ENCODE measurements at regions not wholly inside any gene's neighbourhood (a gene's known extent, or its start where the extent isn't known, plus 50 kb on each side); places are given as distances from the start of the nearest gene placed in this dataset.
"Not testable (repeated sequence)": the region's sequence is repeated elsewhere in the genome, so short reads cannot be mapped to it uniquely, and the experiment has no call there.

- H3K9me3 Mint-ChIP-seq, result peaks cover 11% of the 10 kb centered on the region
- H3K27me3 Mint-ChIP-seq (ENCODE audit: low read depth), result no peaks in the 10 kb centered on the region
- no peak overlapping the region for H3K4me3 Mint-ChIP-seq
- H3K4me1 Mint-ChIP-seq (ENCODE audit: low read depth), result no peaks in the 10 kb centered on the region
- no peak overlapping the region for H3K27ac Mint-ChIP-seq
- H3K36me3 Mint-ChIP-seq (ENCODE audit: low read depth), result no peaks in the 10 kb centered on the region
Measured at GRCh38 chr5:152181461-152181860, 223.6 kb downstream of the NMUR2 start.

DNA sequence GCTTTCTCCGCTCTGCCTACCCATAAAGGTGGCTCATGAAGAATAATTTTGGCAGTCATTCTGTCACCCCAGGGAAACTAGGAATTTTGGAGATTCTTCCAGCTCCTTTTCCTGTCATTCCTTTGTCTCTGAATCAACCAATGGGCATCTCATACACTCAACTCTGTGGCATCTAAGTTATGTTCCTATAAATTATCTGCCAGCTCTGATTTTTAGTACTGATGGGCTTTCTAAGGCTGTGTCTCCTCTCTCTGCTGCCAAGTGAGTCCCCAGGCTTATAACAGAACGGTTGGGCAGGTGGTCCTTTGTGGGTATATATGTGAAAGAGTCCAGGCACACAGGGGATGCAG lies 226.8 kb downstream of the NMUR2 start:
- no peaks in the 10 kb centered on the region for H3K27me3 Mint-ChIP-seq (ENCODE audit: low read depth)
- H3K4me3 Mint-ChIP-seq, result no peak overlapping the region
- H3K4me1 Mint-ChIP-seq (ENCODE audit: low read depth), result no peaks in the 10 kb centered on the region
- H3K27ac Mint-ChIP-seq, result no peak overlapping the region
- peaks cover 11% of the 10 kb centered on the region for H3K9me3 Mint-ChIP-seq
- no peaks in the 10 kb centered on the region for H3K36me3 Mint-ChIP-seq (ENCODE audit: low read depth)

GRCh38 chr5:152177626-152178349 lies 227.3 kb downstream of the NMUR2 start:
- Mint-ChIP-seq H3K4me3 (no peak overlapping the region), H3K9me3 (peaks cover 11% of the 10 kb centered on the region), H3K27me3 (ENCODE audit: low read depth) (no peaks in the 10 kb centered on the region), H3K4me1 (ENCODE audit: low read depth) (no peaks in the 10 kb centered on the region), H3K36me3 (ENCODE audit: low read depth) (no peaks in the 10 kb centered on the region), H3K27ac (no peak overlapping the region)

- Mint-ChIP-seq H3K27me3 (ENCODE audit: low read depth) (no peaks in the 10 kb centered on the region), H3K36me3 (ENCODE audit: low read depth) (no peaks in the 10 kb centered on the region), H3K4me1 (ENCODE audit: low read depth) (no peaks in the 10 kb centered on the region), H3K9me3 (no peaks in the 10 kb centered on the region), H3K4me3 (no peak overlapping the region), H3K27ac (no peak overlapping the region)
Measured at GRCh38 chr5:152171888-152172287, 233.2 kb downstream of the NMUR2 start.

DNA sequence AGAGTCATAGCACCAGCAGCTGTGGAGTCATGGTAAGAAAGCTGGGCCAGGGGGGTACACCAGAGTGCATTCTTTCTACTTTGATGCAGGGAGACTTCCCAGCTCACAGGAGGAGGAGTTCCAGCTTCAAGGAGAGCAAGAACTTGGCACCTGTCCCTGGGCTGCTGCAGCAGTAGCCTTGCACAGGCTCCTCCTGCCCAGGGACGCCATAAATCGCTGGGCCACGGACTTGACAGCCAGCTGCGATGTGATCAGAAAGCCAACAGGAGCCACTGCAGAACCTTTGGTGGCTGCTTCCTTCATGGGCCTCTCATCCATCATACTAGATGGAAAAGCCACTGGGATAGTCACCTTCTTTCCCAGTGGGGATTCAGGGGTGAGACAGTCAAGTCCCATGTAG lies 234.7 kb downstream of the NMUR2 start:
- H3K36me3 Mint-ChIP-seq (ENCODE audit: low read depth), result no peaks in the 10 kb centered on the region
- no peak overlapping the region for H3K27ac Mint-ChIP-seq
- H3K4me1 Mint-ChIP-seq (ENCODE audit: low read depth), result no peaks in the 10 kb centered on the region
- H3K27me3 Mint-ChIP-seq (ENCODE audit: low read depth), result no peaks in the 10 kb centered on the region
- H3K4me3 Mint-ChIP-seq, result no peak overlapping the region
- H3K9me3 Mint-ChIP-seq, result no peaks in the 10 kb centered on the region

DNA sequence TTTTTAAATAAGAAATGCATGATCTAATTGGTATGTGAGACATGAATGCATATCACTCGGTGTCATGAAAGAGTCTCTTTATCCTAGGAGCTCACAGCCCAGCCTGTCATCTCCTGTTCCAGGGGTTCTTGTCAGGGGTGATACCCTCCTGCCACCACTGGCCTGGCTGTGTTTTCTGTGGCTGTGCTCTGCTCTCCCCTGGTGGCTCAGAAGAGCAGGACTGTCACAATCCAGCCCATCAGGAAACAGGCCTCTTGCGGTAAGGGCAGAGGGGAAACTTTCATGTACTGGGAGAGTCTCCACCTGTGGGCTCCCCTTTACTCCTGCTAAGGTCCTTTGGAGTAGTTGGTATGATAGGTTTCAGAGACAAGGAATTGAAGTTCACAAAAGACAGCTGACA lies 240.2 kb upstream of the GLRA1 start:
- Mint-ChIP-seq H3K9me3 (no peaks in the 10 kb centered on the region), H3K36me3 (ENCODE audit: low read depth) (no peaks in the 10 kb centered on the region), H3K4me3 (no peak overlapping the region), H3K27me3 (ENCODE audit: low read depth) (no peaks in the 10 kb centered on the region), H3K27ac (no peak overlapping the region), H3K4me1 (ENCODE audit: low read depth) (no peaks in the 10 kb centered on the region)

- not testable (repeated sequence) for H3K4me3 Mint-ChIP-seq; H3K4me1 Mint-ChIP-seq (ENCODE audit: low read depth); H3K27ac Mint-ChIP-seq; H3K36me3 Mint-ChIP-seq (ENCODE audit: low read depth); H3K27me3 Mint-ChIP-seq (ENCODE audit: low read depth)
- peaks cover 17% of the 10 kb centered on the region for H3K9me3 Mint-ChIP-seq
Measured at GRCh38 chr5:152159894-152160293, 235.2 kb upstream of the GLRA1 start.

- H3K36me3 Mint-ChIP-seq (ENCODE audit: low read depth); H3K27ac Mint-ChIP-seq; H3K27me3 Mint-ChIP-seq (ENCODE audit: low read depth); H3K4me3 Mint-ChIP-seq; H3K4me1 Mint-ChIP-seq (ENCODE audit: low read depth): not testable (repeated sequence)
- H3K9me3 Mint-ChIP-seq, result peaks cover 18% of the 10 kb centered on the region
Measured at GRCh38 chr5:152154452-152154851, 229.8 kb upstream of the GLRA1 start.

DNA sequence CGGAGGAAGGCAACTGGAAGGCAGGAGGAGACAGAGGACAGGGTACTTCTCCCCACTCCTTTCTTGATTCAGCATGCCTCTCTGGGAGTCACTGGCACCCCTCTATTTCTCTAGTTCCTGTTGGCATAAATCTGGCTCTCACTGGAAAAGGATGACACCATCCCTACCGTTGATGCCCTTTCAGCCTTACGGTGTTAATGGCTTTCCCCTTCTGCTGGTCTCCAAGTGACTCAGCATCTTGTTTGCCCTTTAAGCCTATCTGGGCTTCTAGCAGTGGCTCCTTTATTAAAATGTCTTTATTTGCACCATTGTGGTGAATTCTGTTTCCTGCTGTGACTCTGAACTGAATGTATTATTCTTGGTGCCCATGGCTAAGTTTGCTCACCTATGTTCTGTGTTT lies 227.3 kb upstream of the GLRA1 start:
- no peak overlapping the region for H3K27ac Mint-ChIP-seq
- H3K4me3 Mint-ChIP-seq, result no peak overlapping the region
- no peaks in the 10 kb centered on the region for H3K4me1 Mint-ChIP-seq (ENCODE audit: low read depth)
- peaks cover 4% of the 10 kb centered on the region for H3K9me3 Mint-ChIP-seq
- no peaks in the 10 kb centered on the region for H3K36me3 Mint-ChIP-seq (ENCODE audit: low read depth)
- H3K27me3 Mint-ChIP-seq (ENCODE audit: low read depth), result no peaks in the 10 kb centered on the region

GRCh38 chr5:152151113-152151512 lies 226.5 kb upstream of the GLRA1 start:
- Mint-ChIP-seq H3K27ac (no peak overlapping the region), H3K9me3 (peaks cover 2% of the 10 kb centered on the region), H3K27me3 (ENCODE audit: low read depth) (no peaks in the 10 kb centered on the region), H3K4me1 (ENCODE audit: low read depth) (no peaks in the 10 kb centered on the region), H3K36me3 (ENCODE audit: low read depth) (no peaks in the 10 kb centered on the region), H3K4me3 (no peak overlapping the region)

- Mint-ChIP-seq H3K36me3 (ENCODE audit: low read depth) (no peaks in the 10 kb centered on the region), H3K4me1 (ENCODE audit: low read depth) (no peaks in the 10 kb centered on the region), H3K27ac (no peak overlapping the region), H3K9me3 (no peaks in the 10 kb centered on the region), H3K4me3 (no peak overlapping the region), H3K27me3 (ENCODE audit: low read depth) (no peaks in the 10 kb centered on the region)
Measured at GRCh38 chr5:152147286-152147685, 222.6 kb upstream of the GLRA1 start.

DNA sequence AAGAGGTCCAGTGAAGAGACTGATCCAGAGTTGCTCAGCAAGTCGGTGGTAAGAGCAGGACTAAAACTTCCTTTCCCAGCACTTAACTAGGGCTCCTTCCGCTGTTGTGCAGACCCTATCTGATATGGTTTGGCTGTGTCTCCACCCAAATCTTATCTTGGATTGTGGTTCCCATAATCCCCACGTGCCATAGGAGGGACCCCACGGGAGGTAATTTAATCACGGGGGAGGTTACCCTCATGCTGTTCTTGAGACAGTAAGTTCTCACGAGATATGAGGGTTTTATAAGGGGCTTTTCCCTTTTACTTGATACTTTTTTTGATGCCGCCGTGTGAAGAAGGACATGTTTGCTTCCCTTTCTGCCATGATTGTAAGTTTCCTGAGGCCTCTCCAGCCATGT lies 221.9 kb upstream of the GLRA1 start:
- Mint-ChIP-seq H3K27ac (no peak overlapping the region), H3K4me1 (ENCODE audit: low read depth) (no peaks in the 10 kb centered on the region), H3K4me3 (no peak overlapping the region), H3K27me3 (ENCODE audit: low read depth) (no peaks in the 10 kb centered on the region), H3K9me3 (no peaks in the 10 kb centered on the region), H3K36me3 (ENCODE audit: low read depth) (no peaks in the 10 kb centered on the region)

- Mint-ChIP-seq H3K4me1 (ENCODE audit: low read depth) (no peaks in the 10 kb centered on the region), H3K9me3 (no peaks in the 10 kb centered on the region), H3K36me3 (ENCODE audit: low read depth) (no peaks in the 10 kb centered on the region), H3K27me3 (ENCODE audit: low read depth) (peaks cover 3% of the 10 kb centered on the region), H3K27ac (no peak overlapping the region), H3K4me3 (no peak overlapping the region)
Measured at GRCh38 chr5:152144556-152144955, 219.9 kb upstream of the GLRA1 start.

GRCh38 chr5:152144030-152144429 lies 219.4 kb upstream of the GLRA1 start:
- Mint-ChIP-seq H3K9me3 (no peaks in the 10 kb centered on the region), H3K27ac (no peak overlapping the region), H3K36me3 (ENCODE audit: low read depth) (no peaks in the 10 kb centered on the region), H3K27me3 (ENCODE audit: low read depth) (peaks cover 3% of the 10 kb centered on the region), H3K4me3 (no peak overlapping the region), H3K4me1 (ENCODE audit: low read depth) (no peaks in the 10 kb centered on the region)

GRCh38 chr5:152142840-152143469 lies 218.3 kb upstream of the GLRA1 start:
- Mint-ChIP-seq H3K4me1 (ENCODE audit: low read depth) (no peaks in the 10 kb centered on the region), H3K27ac (no peak overlapping the region), H3K4me3 (no peak overlapping the region), H3K36me3 (ENCODE audit: low read depth) (no peaks in the 10 kb centered on the region), H3K9me3 (no peaks in the 10 kb centered on the region), H3K27me3 (ENCODE audit: low read depth) (peaks cover 3% of the 10 kb centered on the region)

DNA sequence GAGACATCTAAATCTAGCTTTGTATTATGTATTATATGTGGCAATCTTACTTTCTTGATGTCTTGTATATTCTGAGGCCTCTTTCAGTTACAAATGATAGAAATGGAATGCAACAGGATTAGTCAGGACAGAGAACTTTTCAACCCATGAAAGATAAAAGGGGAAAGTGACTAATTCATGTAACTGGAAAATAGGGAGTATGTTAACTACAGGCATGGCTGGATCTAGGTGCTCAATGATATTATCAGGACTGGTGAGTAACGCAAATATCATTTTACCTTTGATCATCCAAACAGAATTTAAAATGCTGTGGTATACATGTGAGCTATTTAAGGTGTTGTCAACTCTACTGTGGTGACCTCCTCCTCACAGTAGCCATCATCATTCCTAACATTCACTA lies 215.7 kb upstream of the GLRA1 start:
- H3K9me3 Mint-ChIP-seq, result no peaks in the 10 kb centered on the region
- H3K4me1 Mint-ChIP-seq (ENCODE audit: low read depth), result no peaks in the 10 kb centered on the region
- no peak overlapping the region for H3K27ac Mint-ChIP-seq
- no peak overlapping the region for H3K4me3 Mint-ChIP-seq
- H3K27me3 Mint-ChIP-seq (ENCODE audit: low read depth), result peaks cover 10% of the 10 kb centered on the region
- H3K36me3 Mint-ChIP-seq (ENCODE audit: low read depth), result no peaks in the 10 kb centered on the region
